AG08396 (cell line): ENCODE measurements at regions not wholly inside any gene's neighbourhood (a gene's known extent, or its start where the extent isn't known, plus 50 kb on each side); places are given as distances from the start of the nearest gene placed in this dataset.

ENCODE experiments used
- DNase-seq: peaks from one replicate; pipeline ENCODE4 v3.0.0; 2012; ENCODE audit warnings: low spot score, mixed read lengths

DNA sequence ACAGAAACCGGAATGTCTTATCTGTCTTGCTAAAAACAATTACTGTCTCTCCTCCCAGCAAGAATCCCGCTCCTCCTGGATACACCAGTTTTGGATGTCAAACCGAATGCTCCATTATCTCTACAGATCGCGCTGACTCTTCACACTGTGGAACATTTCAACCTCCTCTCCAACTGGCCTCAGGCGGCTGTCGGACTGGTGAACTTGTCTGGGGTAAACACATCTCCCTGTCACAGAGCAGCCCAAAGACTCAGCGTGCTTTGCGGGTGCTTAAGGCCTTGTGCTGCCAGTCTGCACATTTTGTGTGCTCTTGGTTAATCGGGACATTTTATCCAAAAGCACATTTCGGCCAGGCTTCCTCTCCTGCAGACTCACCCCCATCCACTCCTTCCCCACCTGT lies 173.1 kb downstream of the ICOS start:
- no peak for DNase-seq

DNA sequence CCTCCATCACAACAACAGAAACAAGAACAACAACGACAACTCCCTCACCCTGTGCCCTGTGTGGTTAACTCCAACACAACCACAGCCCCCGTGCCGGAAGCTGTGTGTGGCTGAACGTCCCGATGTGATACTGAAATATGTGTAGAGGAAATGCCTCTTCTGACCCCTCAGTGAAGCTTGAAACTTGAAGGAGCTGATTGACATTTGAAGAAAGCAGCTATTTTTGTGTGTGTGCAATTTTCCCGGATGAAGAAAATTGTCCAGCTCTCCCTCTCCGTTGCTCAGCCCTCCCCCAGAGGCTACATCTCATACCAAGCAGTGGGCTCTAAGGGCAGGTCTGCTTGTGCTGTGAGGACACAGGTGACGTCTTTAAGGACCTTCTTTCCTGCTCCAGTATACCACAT lies 173.8 kb downstream of the ICOS start:
- DNase-seq = no peak

DNA sequence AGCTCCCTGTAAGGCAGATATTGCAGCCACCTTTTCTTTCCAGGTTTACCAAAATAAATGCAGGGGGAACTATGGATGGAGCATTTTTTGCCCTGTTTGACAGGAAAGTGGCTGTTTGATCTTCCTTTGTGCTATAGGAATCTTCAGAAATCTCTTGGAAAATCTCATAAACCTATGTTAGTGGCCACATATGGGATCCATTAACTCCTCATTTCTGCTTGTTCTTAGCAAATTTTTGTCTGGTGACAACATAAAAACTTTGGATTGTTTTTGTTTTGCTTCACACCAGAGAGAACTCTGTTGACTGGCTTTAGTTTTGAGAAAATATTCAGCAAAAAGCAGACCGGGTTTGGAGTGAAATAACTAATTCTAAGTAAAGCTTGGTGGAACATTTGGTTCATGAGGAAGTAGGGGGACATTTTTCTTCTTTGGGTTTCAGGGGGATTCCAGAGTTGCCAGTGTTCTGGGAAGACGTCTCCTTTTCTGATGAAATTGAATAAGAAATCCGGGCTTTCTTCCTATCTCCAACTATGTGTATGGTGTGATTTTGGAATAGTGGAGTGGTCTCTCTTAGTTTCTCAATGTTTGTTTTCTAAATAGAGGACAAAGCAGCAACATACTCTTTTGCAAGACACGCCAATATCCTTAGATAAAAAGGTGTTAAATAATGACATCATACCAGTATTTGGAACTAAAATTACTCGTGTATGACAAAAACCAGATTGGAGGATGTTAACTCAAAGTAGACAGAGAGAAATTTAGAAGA lies 174.4 kb downstream of the ICOS start:
- DNase-seq = no peak

DNA sequence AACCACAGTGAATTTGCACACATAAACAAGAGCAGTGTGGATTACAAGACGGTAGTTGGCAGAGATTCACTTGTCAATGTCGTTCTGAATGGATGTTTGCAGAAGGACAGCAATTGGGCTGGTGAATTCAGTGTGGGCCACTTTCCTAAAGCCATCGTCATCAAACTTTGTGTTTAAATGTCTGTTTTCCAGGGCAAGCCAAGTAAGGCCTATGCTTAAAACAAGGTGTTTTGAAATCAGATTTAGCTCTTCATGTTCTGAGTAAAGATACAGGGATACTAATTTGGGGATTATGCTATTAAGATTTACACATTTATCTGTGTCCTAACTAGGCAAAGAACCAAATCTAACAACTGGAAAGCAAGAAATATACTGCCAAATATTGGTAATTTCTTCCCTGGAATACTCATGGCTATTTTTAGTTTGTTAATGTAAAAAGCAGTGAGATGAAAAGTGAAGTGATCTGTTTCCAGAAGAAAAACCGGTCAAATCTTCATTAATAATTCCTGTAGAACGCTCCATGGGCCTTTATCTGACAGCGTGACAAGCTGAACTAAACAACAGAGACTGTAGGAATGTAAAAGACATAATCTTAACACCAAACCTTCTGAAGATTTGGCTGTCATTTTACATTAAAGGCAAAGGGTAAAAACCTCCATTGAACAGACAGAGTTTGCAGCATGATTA lies 175.7 kb downstream of the ICOS start:
- no peak for DNase-seq

GRCh38 chr2:204114295-204115136 lies 178.0 kb downstream of the ICOS start:
- DNase-seq = no peak

DNA sequence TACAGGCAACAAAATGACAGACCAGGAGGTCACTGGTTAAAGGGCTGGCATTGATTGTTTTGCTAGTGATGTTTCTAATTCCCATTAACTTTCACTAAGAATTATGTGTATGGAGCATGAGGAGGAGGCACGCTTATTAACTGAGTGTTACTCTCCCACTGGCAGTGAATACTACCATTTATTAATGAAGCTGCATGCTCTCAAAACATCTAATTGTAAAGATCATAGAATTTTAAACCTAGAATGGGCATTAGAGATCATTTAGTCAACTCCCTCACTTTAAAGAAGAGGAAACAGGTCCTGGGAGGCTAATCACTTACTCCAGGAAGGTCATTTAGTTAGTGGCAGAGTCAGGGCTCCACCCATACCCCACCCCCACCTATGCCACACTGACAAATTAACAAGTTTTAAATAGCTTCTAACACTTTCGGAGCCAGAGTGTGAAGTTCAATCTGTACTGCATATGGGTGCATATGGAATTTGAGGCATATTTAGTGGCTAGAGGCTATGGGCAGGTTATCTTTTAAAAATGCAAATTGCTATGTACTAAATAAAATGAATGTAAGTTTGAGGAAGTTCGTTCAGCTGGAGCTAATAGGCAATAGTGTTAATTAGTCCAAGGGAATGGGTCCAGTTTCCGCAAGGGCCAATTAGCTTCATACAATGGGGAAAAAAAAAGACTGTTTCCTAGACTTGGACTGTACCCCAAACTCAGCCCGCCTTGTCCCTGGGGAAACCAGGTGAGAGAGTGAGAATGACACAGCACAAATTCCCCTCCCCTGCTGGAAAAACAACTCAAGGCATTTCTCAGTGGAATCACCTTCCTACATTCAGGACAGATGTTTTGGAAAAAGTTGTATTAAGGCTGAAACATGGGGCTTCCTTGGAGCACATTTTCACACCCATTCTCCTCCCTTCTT lies 178.8 kb downstream of the ICOS start:
- DNase-seq = no peak

GRCh38 chr2:204116159-204116792 lies 179.7 kb downstream of the ICOS start:
- no peak for DNase-seq

DNA sequence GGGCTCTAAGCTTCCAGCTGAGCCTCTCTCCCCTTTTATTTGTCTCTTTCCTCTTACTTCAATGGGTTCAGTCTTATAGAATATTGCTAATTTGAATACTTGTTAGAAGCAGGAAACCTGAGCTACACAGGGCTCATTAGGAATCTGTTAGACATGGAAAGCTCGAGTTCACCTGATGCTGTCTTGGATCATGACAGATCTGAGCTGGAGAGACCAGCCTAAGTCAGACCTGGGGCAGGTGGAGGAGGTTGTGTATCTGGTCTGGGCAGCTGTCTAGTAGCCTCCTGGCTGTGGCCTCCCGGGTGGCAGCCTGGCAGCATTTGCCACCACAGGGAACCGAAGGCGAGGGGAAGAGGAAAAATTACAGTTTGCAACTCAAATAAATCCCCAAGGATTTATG lies 185.9 kb downstream of the ICOS start:
- DNase-seq = no peak

DNA sequence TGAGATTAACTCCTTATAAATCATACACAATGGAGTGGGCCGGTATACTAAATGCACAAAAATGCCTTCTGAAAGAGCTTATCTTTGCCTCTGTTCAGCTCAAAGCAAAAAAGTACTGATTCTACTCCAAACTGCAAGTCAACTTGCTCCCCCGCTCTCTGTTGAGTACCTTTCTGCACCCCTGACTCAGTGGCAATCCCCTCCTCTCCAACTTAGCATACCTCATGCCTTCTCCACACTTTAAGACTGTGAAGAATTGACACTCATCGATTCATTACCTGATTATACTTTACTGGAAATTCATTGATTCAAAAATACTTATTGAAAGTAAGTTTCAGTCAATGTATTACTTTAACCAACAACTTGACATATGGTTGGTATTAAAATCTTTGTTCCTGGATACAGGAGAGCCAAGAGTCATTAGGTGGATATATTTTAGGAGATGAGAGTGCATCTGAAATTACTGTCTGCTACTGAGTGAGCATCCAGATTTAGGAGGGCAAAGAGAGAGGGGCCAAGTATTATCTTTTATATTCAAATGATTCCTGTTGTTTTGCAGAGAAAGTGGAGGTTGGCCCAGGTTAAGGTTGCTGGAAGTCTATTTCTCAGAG lies 187.7 kb downstream of the ICOS start:
- DNase-seq = no peak

DNA sequence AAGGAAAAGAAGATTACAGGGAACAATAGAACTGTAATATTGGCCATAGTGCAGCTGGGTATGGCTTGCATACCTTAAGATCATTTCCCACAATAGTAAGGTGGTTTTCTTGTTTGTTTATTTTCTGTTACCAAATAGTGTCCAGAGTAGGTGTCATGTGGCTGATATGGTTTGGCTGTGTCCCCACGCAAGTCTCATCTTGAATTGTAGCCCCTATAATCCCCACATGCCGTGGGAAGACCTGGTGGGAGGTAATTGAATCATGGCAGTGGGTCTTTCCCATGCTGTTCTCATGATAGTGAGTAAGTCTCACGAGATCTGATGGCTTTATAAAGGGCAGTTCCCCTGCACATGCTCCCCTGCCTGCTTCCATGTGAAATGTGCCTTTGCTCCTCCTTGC lies 190.1 kb downstream of the ICOS start:
- no peak for DNase-seq

- no peak for DNase-seq
Observed at GRCh38 chr2:204127238-204127637, 190.7 kb downstream of the ICOS start.

- DNase-seq = no peak
Observed at GRCh38 chr2:204129591-204130294, 193.2 kb downstream of the ICOS start.

- no peak for DNase-seq
Observed at GRCh38 chr2:204131621-204132020, 195.1 kb downstream of the ICOS start.

DNA sequence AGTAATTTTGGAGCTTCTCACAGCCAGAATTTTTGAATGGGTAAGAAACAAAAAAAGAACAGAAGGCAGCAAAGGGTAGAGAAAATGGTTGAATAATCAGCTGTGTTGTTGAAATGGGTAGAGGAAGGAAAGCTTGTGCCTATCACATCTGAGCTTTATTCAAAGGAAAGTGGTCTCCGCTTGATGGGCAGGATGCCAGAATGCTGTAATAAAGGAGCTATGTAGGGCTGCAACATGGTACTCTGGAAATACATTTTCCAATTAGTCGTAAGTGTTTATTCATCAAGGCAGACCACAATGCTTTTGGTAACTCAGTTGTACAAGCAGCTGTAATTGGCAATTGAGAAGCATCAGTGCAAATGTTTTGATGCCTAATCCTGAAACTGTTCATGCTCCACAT lies 196.9 kb downstream of the ICOS start:
- no peak for DNase-seq

DNA sequence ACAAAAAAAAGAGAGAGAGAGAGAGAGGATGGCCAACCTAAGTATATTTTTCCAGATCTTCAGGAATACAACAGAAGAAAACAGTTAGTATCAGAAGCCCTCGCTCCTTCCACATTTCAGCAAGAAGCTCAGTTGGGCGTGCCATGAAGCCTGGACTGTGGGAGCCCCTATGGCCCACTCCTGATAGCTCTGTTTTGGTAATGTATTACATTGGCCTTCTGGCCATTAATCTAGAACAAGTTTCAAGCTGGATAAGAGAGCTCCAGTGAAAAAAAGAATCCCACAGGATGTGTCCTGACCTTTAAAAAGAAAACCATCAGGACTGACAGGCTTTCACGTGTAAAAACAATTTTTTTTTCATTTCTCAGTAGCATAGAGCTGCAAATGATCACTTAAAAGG lies 197.9 kb downstream of the ICOS start:
- no peak for DNase-seq

DNA sequence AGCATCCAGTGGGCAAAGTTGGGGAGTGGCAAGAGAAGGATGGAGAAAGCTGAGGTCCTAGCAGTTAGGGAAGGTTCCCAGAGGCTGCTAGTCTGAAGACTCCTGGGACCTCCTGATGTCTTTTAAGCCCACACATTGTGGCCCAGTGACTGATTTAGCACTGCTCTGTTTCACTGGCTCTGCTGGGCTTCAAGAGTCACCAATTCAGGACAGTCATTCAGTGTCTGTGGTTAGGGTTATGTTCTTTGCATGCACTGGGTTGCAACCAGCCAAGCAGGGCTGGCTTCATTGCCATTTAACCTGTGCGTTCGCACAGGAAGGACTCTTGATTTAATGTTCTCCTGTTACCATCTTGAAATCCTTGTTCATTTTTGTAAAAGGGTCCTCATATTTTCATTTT lies 199.2 kb downstream of the ICOS start:
- DNase-seq = no peak

DNA sequence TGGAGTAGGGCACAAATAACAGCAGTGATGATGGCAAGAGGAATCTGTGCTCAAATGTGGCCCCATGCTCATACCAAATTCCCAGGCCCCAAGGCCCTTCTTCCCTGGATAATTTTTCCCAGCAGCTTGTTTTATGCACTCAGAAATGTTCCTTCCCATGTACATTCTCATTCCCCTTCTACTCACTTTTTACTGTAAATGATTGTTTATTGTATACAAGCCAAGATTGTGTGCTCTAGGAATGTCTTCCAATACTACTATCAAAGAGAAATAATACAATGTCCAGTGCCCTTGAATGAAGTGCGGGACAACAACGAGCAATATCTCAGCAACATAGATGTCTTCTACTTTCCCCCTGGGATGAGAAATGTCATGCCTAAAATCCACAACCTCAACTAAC lies 201.6 kb downstream of the ICOS start:
- DNase-seq = no peak

DNA sequence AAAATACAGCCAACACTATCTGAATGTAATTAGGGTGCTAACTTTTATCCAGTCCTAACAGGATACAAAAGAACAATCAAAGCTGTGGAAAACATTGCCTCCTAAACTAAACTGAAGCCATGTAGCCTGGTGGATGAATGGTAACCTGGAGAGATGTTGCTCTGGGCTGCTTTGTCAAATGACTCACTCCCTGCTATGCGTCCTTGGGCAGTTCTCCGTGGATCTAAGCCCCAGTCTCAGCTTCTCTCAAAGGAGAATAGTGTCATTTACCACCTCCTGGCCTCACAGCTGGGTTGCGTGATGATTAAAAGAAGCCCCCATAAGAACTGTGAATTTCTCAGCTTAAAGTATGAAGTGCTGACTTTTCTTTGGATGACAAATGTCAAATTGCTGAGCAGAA lies 203.7 kb downstream of the ICOS start:
- DNase-seq = no peak

GRCh38 chr2:204143216-204144014 lies 206.9 kb downstream of the ICOS start:
- DNase-seq = no peak
